HG03575 (cell line): ENCODE measurements at regions not wholly inside any gene's neighbourhood (a gene's known extent, or its start where the extent isn't known, plus 50 kb on each side); places are given as distances from the start of the nearest gene placed in this dataset.
"Not testable (repeated sequence)": the region's sequence is repeated elsewhere in the genome, so short reads cannot be mapped to it uniquely, and the experiment has no call there.

Source experiments
- ATAC-seq: cut with Tn5 transposase; IDR thresholded peaks from one replicate; pipeline ENCODE4 v1.9.1; 2021; ENCODE audit not compliant: unreplicated experiment, insufficient number of reproducible peaks, low FRiP score; ENCODE audit errors: extremely low read depth

- no peak for ATAC-seq
Measured at GRCh38 chr21:43297989-43298388, 128.9 kb downstream of the SIK1 start.

- ATAC-seq, result no peak
Measured at GRCh38 chr21:43297391-43297981, 128.7 kb downstream of the CRYAA start.

- no peak for ATAC-seq
Measured at GRCh38 chr21:43295066-43295958, 126.5 kb downstream of the CRYAA start.

- ATAC-seq, result no peak
Measured at GRCh38 chr21:43294194-43294902, 125.5 kb downstream of the CRYAA start.

GRCh38 chr21:43292866-43293142, 124.0 kb downstream of the CRYAA start:
- ATAC-seq, result no peak

- no peak for ATAC-seq
Measured at GRCh38 chr21:43292041-43292865, 123.4 kb downstream of the CRYAA start.

- no peak for ATAC-seq
Measured at GRCh38 chr21:43291347-43291950, 122.6 kb downstream of the CRYAA start.

GRCh38 chr21:43290421-43291346, 121.9 kb downstream of the CRYAA start:
- no peak for ATAC-seq

GRCh38 chr21:43289966-43290365, 121.2 kb downstream of the CRYAA start:
- no peak for ATAC-seq

GRCh38 chr21:43289442-43289841, 120.6 kb downstream of the CRYAA start:
- no peak for ATAC-seq

GRCh38 chr21:43287795-43288755, 119.3 kb downstream of the CRYAA start:
- ATAC-seq, result no peak

- no peak for ATAC-seq
Measured at GRCh38 chr21:43287111-43287760, 118.4 kb downstream of the CRYAA start.

GRCh38 chr21:43286196-43286595, 117.4 kb downstream of the CRYAA start:
- ATAC-seq, result no peak

- no peak for ATAC-seq
Measured at GRCh38 chr21:43284700-43285099, 115.9 kb downstream of the CRYAA start.

- no peak for ATAC-seq
Measured at GRCh38 chr21:43284238-43284637, 115.4 kb downstream of the CRYAA start.

- ATAC-seq, result not testable (repeated sequence)
Measured at GRCh38 chr21:43283925-43284221, 115.1 kb downstream of the CRYAA start.
